Suprapubic skin (tissue), 3 donors: ENCODE measurements at regions not wholly inside any gene's neighbourhood (a gene's known extent, or its start where the extent isn't known, plus 50 kb on each side); places are given as distances from the start of the nearest gene placed in this dataset.

Experiments
- CTCF ChIP-seq, 2 donors: fragments of 200-600 bp in 1 of 2; fragments of 450-650 bp in 1 of 2; sonication (generic) in 1 of 2; IDR thresholded peaks; one replicate each; pipeline ENCODE4 v1.5.1; 2016 to 2019; ENCODE audit warnings: antibody characterized with exemption in 2 of 2, mild to moderate bottlenecking in 1 of 2, moderate library complexity in 1 of 2
- EP300 ChIP-seq: sonication (generic); formaldehyde crosslinking; IDR thresholded peaks from one replicate; pipeline ENCODE4 v1.6.1; 2017; ENCODE audit warnings: antibody characterized with exemption

GRCh38 chr14:104475256-104475655 lies 104.3 kb upstream of the C14orf180 start:
- TF ChIP-seq CTCF (IDR thresholded peaks at IDR 0.05): no peak
- TF ChIP-seq EP300: no peak
